Sigmoid colon (tissue), 6 donors: ENCODE measurements at regions not wholly inside any gene's neighbourhood (a gene's known extent, or its start where the extent isn't known, plus 50 kb on each side); places are given as distances from the start of the nearest gene placed in this dataset.

ENCODE experiments used
- DNase-seq: peaks from one replicate; pipeline ENCODE4 v3.0.0-alpha.2; 2019
- H3K27ac ChIP-seq, 4 donors: fragments of 200-600 bp; sonication (generic); one replicate each; pipeline ENCODE4 v1.5.1; 2016 to 2019; ENCODE audit warnings: mild to moderate bottlenecking in 1 of 4
- H3K27me3 ChIP-seq, 3 donors: fragments of 200-600 bp; sonication (generic); one replicate each; pipeline ENCODE4 v1.5.1; 2019; ENCODE audit warnings: mild to moderate bottlenecking in 1 of 3
- H3K36me3 ChIP-seq, 4 donors: fragments of 200-600 bp; sonication (generic); one replicate each; pipeline ENCODE4 v1.5.1; 2016 to 2019
- H3K4me1 ChIP-seq, 4 donors: fragments of 200-600 bp; sonication (generic); one replicate each; pipeline ENCODE4 v1.5.1; 2017 to 2019
- H3K4me3 ChIP-seq, 4 donors: fragments of 200-600 bp; sonication (generic); one replicate each; pipeline ENCODE4 v1.5.1; 2017 to 2019; ENCODE audit warnings: mild to moderate bottlenecking in 2 of 4, moderate library complexity in 1 of 4
- H3K9me3 ChIP-seq, 4 donors: fragments of 200-600 bp in 3 of 4; sonication (generic) in 3 of 4; one replicate each; pipeline versions ENCODE4 v1.5.1 to v1.6.1; 2013 to 2019
- EP300 ChIP-seq, 4 donors: sonication (generic); formaldehyde crosslinking; IDR thresholded peaks; one replicate each; pipeline ENCODE4 v1.6.1; 2017; ENCODE audit warnings: antibody characterized with exemption in 4 of 4
- POLR2A ChIP-seq, 2 donors: fragments of 450-650 bp; IDR thresholded peaks; one replicate each; pipeline ENCODE4 v1.6.1; 2016; ENCODE audit warnings: antibody characterized with exemption in 2 of 2, mild to moderate bottlenecking in 2 of 2, moderate library complexity in 2 of 2
- POLR2AphosphoS5 ChIP-seq, 4 donors: sonication (generic); formaldehyde crosslinking; IDR thresholded peaks; one replicate each; pipeline ENCODE4 v1.6.1; 2017; ENCODE audit warnings: antibody characterized with exemption in 4 of 4
- WGBS, 2 donors: extraction: QIAGEN DNeasy Blood & Tissue Kit; methylation state at CpG; one replicate each; pipeline ENCODE4 v1.1.7; 2013; 5-methylcytosine and 5-hydroxymethylcytosine counted together
- intact Hi-C: fragments of 100-400 bp; cut with DNase I; formaldehyde crosslinking; loops from one replicate; pipeline ENCODE4 v1.15.1; 2023
- TF ChIP-seq, protein P1 (sequence below), 4 experiments: fragments of 450-650 bp in 3 of 4; fragments of 200-600 bp in 1 of 4; IDR thresholded peaks; one replicate each; pipeline ENCODE4 v1.5.1; 2016 to 2019; ENCODE audit warnings: antibody characterized with exemption in 4 of 4, mild to moderate bottlenecking in 3 of 4, moderate library complexity in 2 of 4
- donor health status: healthy with polysubstance abuse.
- donor health status: healthy.

DNA sequence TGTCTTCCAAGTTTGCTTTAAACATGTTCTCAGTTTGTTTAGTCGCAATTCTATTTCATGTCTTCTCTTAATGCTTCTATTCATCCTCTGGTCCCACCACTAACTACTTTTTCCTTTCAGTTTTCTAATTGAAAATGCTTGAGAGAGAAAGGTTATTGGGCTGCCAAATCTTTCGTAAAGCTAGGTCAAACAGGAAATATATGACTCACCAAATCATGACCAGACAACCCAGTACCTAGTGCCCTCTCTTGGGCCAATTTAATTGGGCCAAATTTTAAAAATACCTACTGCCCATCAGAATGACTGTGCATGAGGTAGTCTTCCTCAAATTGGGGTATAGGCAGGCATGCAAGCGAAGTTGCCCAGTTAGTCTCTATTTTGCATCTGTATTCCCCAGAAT lies 295.4 kb upstream of the PBX1 start:
- Histone ChIP-seq H3K9me3 (no peaks in the 10 kb centered on the region), H3K4me1 (no peaks in the 10 kb centered on the region), H3K27me3 (no peaks in the 10 kb centered on the region), H3K4me3 (no peak overlapping the region), H3K27ac (no peak overlapping the region), H3K36me3 (no peaks in the 10 kb centered on the region)
- no peak for DNase-seq
- whole genome bisulfite sequencing, 2 donors, result 80 to 86% methylated on average over 3 of the region's 3 CpGs
- intact Hi-C loops, result no loop called here
- TF ChIP-seq, protein P1, sequence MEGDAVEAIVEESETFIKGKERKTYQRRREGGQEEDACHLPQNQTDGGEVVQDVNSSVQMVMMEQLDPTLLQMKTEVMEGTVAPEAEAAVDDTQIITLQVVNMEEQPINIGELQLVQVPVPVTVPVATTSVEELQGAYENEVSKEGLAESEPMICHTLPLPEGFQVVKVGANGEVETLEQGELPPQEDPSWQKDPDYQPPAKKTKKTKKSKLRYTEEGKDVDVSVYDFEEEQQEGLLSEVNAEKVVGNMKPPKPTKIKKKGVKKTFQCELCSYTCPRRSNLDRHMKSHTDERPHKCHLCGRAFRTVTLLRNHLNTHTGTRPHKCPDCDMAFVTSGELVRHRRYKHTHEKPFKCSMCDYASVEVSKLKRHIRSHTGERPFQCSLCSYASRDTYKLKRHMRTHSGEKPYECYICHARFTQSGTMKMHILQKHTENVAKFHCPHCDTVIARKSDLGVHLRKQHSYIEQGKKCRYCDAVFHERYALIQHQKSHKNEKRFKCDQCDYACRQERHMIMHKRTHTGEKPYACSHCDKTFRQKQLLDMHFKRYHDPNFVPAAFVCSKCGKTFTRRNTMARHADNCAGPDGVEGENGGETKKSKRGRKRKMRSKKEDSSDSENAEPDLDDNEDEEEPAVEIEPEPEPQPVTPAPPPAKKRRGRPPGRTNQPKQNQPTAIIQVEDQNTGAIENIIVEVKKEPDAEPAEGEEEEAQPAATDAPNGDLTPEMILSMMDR (IDR thresholded peaks at IDR 0.05), result no peak

DNA sequence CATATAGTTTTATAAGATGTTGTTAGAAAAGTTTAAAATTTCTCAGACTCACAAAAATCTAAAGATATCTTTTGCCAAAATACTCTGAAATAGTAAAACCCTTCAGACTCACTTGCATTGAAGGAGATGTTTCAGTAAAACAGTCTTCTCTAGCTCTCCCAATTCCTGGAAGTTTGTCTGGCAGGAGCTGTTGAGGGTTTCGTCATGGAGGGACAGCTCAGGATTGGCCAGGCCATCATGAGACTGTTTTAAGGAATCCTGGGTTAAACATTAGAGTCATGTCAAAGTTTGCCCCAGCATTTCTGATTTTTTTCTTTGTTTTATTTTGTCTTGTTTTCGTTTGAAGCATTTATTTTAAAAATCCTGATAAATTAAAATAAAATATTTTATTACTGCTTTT lies 293.8 kb upstream of the PBX1 start:
- Histone ChIP-seq H3K36me3 (no peaks in the 10 kb centered on the region), H3K4me3 (no peak overlapping the region), H3K4me1 (no peaks in the 10 kb centered on the region), H3K27me3 (no peaks in the 10 kb centered on the region), H3K9me3 (no peaks in the 10 kb centered on the region), H3K27ac (no peak overlapping the region)
- TF ChIP-seq, protein P1 (IDR thresholded peaks at IDR 0.05), result no peak
- TF ChIP-seq POLR2A (IDR thresholded peaks at IDR 0.05), result no peak
- TF ChIP-seq POLR2AphosphoS5 (IDR thresholded peaks at IDR 0.05), result no peak
- no peak for TF ChIP-seq EP300 (IDR thresholded peaks at IDR 0.05)
- intact Hi-C loops, result no loop called here
- WGBS, 2 donors, result 66 to 69% methylated on average over 2 of the region's 2 CpGs
- no peak for DNase-seq

DNA sequence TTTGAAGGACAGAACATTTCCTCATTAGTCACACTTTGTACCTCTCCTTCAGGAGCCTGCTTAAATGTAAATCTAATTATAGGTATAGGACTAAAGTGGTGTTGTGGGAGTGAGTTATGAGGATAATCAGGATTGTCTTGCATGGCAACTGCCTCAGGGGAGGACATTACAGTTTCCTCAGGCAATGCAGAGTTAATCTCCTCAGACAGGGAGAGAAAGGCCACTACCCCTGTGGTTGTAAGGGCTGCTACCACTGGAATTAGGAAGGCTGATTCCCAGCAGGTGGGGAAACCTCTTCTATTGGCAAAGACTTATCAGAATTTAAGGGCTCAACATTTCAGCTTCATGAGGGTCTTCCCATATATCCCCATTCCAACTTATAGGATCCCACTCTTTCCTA lies 286.8 kb upstream of the PBX1 start:
- TF ChIP-seq, protein P1 (IDR thresholded peaks at IDR 0.05), result no peak
- TF ChIP-seq POLR2A (IDR thresholded peaks at IDR 0.05), result no peak
- TF ChIP-seq EP300 (IDR thresholded peaks at IDR 0.05), result no peak
- no peak for TF ChIP-seq POLR2AphosphoS5 (IDR thresholded peaks at IDR 0.05)
- H3K36me3 ChIP-seq, result no peaks in the 10 kb centered on the region
- H3K9me3 ChIP-seq, result peaks cover 0 to 5% (median 0%) of the 10 kb centered on the region in 4 donors
- no peaks in the 10 kb centered on the region for H3K4me1 ChIP-seq
- no peak for DNase-seq
- intact Hi-C loops, result no loop called here
- no peak overlapping the region for H3K4me3 ChIP-seq
- no peak overlapping the region for H3K27ac ChIP-seq
- no peaks in the 10 kb centered on the region for H3K27me3 ChIP-seq

DNA sequence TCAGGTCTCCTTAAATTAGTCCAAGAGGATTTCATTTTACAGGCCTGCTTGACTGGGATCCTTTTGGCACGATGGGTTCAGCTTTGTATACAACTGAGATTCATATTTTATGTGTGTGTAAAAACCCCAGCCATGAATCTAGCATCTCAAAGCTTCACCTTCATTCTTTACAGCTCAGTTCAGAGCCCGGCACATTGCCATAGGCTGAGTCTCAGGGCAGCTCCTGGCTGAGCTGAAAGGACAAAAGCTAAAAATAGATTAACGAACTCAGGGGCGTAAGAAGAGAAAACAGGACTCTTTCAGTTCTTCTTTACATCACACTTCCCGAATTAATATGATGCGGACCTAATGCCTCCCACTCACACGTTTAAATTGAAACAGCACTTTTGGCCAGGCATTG lies 262.8 kb upstream of the PBX1 start:
- H3K27ac ChIP-seq, result peak overlapping the region; percentile 62 to 82 (median 81)
- peak; percentile 91 for DNase-seq
- peak overlapping the region in 3 of 4 donors; percentile 19 to 36 (median 30) for H3K4me3 ChIP-seq

DNA sequence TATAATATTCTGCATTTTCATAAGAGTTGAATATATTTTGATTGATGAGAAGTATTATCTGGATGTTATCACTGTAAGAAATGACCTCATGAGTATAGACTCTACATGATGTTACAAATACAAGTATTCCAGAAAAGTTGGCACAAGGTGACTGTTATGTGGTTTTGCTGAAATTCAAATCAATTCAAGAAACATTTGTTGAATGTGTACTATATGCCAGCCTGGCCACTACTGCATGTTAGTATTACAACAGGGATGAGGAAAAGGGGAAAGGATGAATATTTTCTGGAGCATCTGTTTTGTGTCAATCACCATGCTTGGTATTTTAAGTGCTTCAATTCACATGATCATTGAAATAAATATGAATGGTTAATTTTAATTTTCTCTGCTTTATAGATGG lies 250.9 kb upstream of the PBX1 start:
- Histone ChIP-seq H3K36me3 (no peaks in the 10 kb centered on the region), H3K9me3 (no peaks in the 10 kb centered on the region), H3K27me3 (no peaks in the 10 kb centered on the region), H3K4me1 (peaks cover 0 to 10% (median 0%) of the 10 kb centered on the region in 4 donors), H3K27ac (no peak overlapping the region), H3K4me3 (no peak overlapping the region)
- intact Hi-C loops, result loop anchor here (10.0 kb wide), 1 partner anchor 757 kb away; no protein-coding TSS in a partner anchor
- DNase-seq, result no peak
- TF ChIP-seq POLR2A (IDR thresholded peaks at IDR 0.05) (no peak), EP300 (IDR thresholded peaks at IDR 0.05) (no peak)
- TF ChIP-seq, protein P1 (IDR thresholded peaks at IDR 0.05), result no peak

More for the DNA sequence above, 262.8 kb upstream of the PBX1 start:
- H3K9me3 ChIP-seq, result peaks cover 0 to 4% (median 0%) of the 10 kb centered on the region in 4 donors
- peaks cover 0 to 16% (median 13%) of the 10 kb centered on the region in 4 donors for H3K4me1 ChIP-seq
- TF ChIP-seq POLR2A (IDR thresholded peaks at IDR 0.05) (no peak), POLR2AphosphoS5 (IDR thresholded peaks at IDR 0.05) (peak; percentile 74 to 93 (median 82)), EP300 (IDR thresholded peaks at IDR 0.05) (peak; percentile 23 to 62 (median 44))
- TF ChIP-seq, protein P1 (IDR thresholded peaks at IDR 0.05), result no peak
- H3K36me3 ChIP-seq, result no peaks in the 10 kb centered on the region
- intact Hi-C loops, result loop anchor here (2.0 to 5.0 kb wide), 3 partner anchors 266 to 653 kb away; no protein-coding TSS in a partner anchor
- 77 to 86% methylated on average over 7 of the region's 7 CpGs for WGBS, 2 donors
- H3K27me3 ChIP-seq, result no peaks in the 10 kb centered on the region
